Stimulated activated naive B cell treated with anti-CD40 and anti-IgM and Interleukin-4, amounts not matched to agents 10 μg/mL and 1 μg/mL and 100 μg/mL, for 72 hours (primary cell): ENCODE measurements at regions not wholly inside any gene's neighbourhood (a gene's known extent, or its start where the extent isn't known, plus 50 kb on each side); places are given as distances from the start of the nearest gene placed in this dataset.

Experiments
- ATAC-seq, 2 donors: fragments of 150-1000 bp; cut with Tn5 transposase; replicated peaks; 2 replicates each; pipeline ENCODE4 v1.10.0; 2021; ENCODE audit warnings: moderate library complexity in 1 of 2
- DNase-seq: peaks from one replicate; pipeline ENCODE4 v3.0.0; 2021
- H3K27ac Mint-ChIP-seq: one replicate; pipeline ENCODE4 v1.8.0; 2022; ENCODE audit warnings: mild to moderate bottlenecking, mixed read lengths
- H3K27me3 Mint-ChIP-seq, 2 donors: one replicate each; pipeline ENCODE4 v1.8.0; 2022; ENCODE audit warnings: mixed read lengths in 2 of 2
- H3K36me3 Mint-ChIP-seq, 2 donors: one replicate each; pipeline ENCODE4 v1.8.0; 2022; ENCODE audit warnings: mixed read lengths in 2 of 2, mild to moderate bottlenecking in 1 of 2
- H3K4me1 Mint-ChIP-seq, 2 donors: one replicate each; pipeline ENCODE4 v1.8.0; 2022; ENCODE audit warnings: mixed read lengths in 2 of 2, mild to moderate bottlenecking in 1 of 2
- H3K4me3 Mint-ChIP-seq, 2 donors: one replicate each; pipeline ENCODE4 v1.8.0; 2022; ENCODE audit warnings: mild to moderate bottlenecking in 2 of 2, mixed read lengths in 2 of 2, moderate library complexity in 1 of 2
- H3K9me3 Mint-ChIP-seq, 2 donors: one replicate each; pipeline ENCODE4 v1.8.0; 2022; ENCODE audit warnings: mixed read lengths in 2 of 2, mild to moderate bottlenecking in 1 of 2

DNA sequence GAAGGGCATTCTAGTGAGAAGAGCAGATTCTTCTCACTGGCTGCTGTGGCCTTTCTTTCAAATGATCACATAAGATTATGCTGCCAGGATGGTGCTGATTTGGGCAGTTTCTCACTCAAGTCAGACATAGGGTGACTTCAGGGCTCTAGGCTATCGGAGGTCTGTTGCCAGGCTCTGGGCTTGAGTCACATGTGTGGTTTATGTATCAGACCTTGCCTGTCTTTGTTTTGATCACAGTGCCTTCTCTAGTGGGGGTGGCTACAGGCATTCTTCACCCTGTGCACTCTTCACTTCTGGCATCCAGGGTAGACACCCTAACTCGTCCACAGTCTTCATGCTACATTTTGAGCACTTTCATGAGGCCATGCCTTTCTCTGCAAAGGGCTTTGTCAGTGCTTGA is 823.7 kb upstream of the MAN1A1 start:
- Mint-ChIP-seq H3K4me1 (peaks cover 7 to 13% of the 10 kb centered on the region in 2 donors), H3K4me3 (no peak overlapping the region), H3K36me3 (no peaks in the 10 kb centered on the region), H3K27ac (no peak overlapping the region), H3K27me3 (peaks cover 12 to 14% of the 10 kb centered on the region in 2 donors), H3K9me3 (peaks cover 0 to 2% of the 10 kb centered on the region in 2 donors)
- ATAC-seq (no peak), DNase-seq (no peak)

DNA sequence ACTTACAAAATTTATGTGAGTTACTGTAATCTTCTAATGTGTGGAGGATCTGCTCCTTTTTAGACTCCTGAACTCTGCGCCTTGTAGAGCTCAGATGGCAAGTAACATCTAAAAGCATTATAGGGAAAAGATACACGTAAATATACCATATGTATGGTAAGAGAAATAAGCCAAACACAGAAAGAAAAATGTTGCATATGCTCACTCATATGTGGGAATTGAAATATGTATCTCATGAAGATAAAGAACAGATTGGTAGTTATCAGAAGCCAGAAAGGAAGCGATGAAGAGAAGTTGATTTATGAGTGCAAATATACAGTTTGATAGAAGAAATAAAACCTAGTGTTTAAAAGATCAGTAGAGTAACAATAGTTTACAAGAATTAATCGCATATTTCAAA is 815.0 kb upstream of the MAN1A1 start:
- H3K4me1 Mint-ChIP-seq: no peaks in the 10 kb centered on the region
- H3K9me3 Mint-ChIP-seq: peaks cover 0 to under 1% of the 10 kb centered on the region in 2 donors
- no peak overlapping the region for H3K4me3 Mint-ChIP-seq
- ATAC-seq (no peak), DNase-seq (no peak)
- no peaks in the 10 kb centered on the region for H3K36me3 Mint-ChIP-seq
- H3K27me3 Mint-ChIP-seq: no peaks in the 10 kb centered on the region
- H3K27ac Mint-ChIP-seq: no peak overlapping the region

GRCh38 chr6:120157873-120158272 is 808.3 kb upstream of the MAN1A1 start:
- no peak for DNase-seq
- no peak overlapping the region for H3K27ac Mint-ChIP-seq
- no peaks in the 10 kb centered on the region for H3K27me3 Mint-ChIP-seq
- no peaks in the 10 kb centered on the region for H3K36me3 Mint-ChIP-seq
- H3K9me3 Mint-ChIP-seq: peaks cover 3 to 7% of the 10 kb centered on the region in 2 donors
- no peak overlapping the region for H3K4me3 Mint-ChIP-seq
- peaks cover 0 to 2% of the 10 kb centered on the region in 2 donors for H3K4me1 Mint-ChIP-seq
- no peak for ATAC-seq

GRCh38 chr6:120147071-120147871 is 797.7 kb upstream of the MAN1A1 start:
- ATAC-seq (no peak), DNase-seq (no peak)
- H3K4me1 Mint-ChIP-seq: peaks cover 5 to 15% of the 10 kb centered on the region in 2 donors
- no peak overlapping the region for H3K27ac Mint-ChIP-seq
- H3K4me3 Mint-ChIP-seq: no peak overlapping the region
- no peaks in the 10 kb centered on the region for H3K27me3 Mint-ChIP-seq
- H3K9me3 Mint-ChIP-seq: peaks cover 14 to 16% of the 10 kb centered on the region in 2 donors
- peaks cover 3 to 14% of the 10 kb centered on the region in 2 donors for H3K36me3 Mint-ChIP-seq

DNA sequence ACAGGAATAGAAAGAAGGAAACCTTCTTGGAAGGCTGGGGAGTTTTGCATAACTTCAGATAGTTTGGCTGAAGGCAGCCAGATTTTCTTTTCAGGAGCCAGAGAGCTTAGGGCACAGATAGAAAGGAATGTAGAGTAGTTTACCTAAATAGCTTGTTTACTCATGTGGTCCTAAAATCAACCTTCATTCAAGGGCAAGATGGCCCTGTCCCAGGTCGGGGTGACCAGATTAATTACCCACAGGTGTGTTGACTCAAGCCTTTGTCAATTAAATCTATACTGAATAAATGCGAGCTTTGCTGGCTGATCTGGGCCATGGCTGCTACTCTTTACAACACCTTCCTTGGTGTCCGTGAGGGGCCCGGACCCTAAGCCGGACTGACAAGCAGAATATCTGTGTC is 792.0 kb upstream of the MAN1A1 start:
- Mint-ChIP-seq H3K27ac (no peak overlapping the region), H3K36me3 (no peaks in the 10 kb centered on the region), H3K27me3 (no peaks in the 10 kb centered on the region), H3K4me1 (no peaks in the 10 kb centered on the region), H3K4me3 (no peak overlapping the region), H3K9me3 (no peaks in the 10 kb centered on the region)
- DNase-seq: no peak
- no peak for ATAC-seq

DNA sequence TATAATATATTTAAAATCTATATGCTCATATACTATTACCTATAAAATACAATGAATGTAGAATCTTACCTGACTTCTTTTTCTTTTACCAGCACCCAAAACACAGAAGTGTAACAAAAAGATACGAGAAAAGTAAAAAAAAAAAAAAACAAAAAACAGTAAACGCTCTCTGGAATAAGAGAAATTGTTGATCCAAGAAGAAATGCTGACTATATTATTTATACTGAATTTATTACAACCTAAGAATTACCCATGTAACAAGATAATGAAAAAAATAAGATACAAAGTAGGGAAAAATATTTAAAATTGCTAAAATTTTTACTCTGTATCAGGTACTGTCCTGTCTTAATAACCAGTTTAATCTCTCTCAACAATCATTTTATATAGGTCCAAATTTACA is 787.9 kb upstream of the MAN1A1 start:
- DNase-seq (no peak), ATAC-seq (no peak)
- H3K36me3 Mint-ChIP-seq: no peaks in the 10 kb centered on the region
- H3K27ac Mint-ChIP-seq: no peak overlapping the region
- H3K9me3 Mint-ChIP-seq: peaks cover 0 to 2% of the 10 kb centered on the region in 2 donors
- H3K4me1 Mint-ChIP-seq: peaks cover 2 to 3% of the 10 kb centered on the region in 2 donors
- H3K4me3 Mint-ChIP-seq: no peak overlapping the region
- no peaks in the 10 kb centered on the region for H3K27me3 Mint-ChIP-seq

GRCh38 chr6:120129228-120129627 is 779.7 kb upstream of the MAN1A1 start:
- no peak for DNase-seq
- Mint-ChIP-seq H3K9me3 (peaks cover 16 to 17% of the 10 kb centered on the region in 2 donors), H3K4me3 (no peak overlapping the region), H3K27me3 (no peaks in the 10 kb centered on the region), H3K36me3 (peaks cover 10 to 12% of the 10 kb centered on the region in 2 donors), H3K4me1 (peaks cover 19 to 55% of the 10 kb centered on the region in 2 donors), H3K27ac (no peak overlapping the region)
- ATAC-seq: no peak

DNA sequence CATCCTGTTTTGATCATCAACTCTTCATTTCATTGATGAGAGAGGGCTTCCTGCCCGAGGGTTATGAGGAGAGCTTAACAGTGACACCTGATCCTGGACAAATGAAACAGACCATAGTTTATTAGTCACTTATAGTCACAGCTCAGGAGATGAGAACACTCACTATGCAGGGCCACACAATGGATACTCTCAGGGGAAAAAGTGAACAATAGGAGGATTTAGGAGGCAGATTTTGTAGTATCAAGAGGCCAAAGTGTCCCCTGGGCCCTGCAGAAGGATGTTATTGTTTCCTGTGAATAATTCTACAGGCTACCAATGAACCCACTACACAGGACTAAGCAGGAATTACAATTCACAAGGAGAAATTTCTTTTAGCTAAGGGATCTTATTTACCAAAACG is 772.8 kb upstream of the MAN1A1 start:
- Mint-ChIP-seq H3K4me1 (peaks cover 15 to 44% of the 10 kb centered on the region in 2 donors), H3K9me3 (peaks cover 4 to 17% of the 10 kb centered on the region in 2 donors), H3K27ac (no peak overlapping the region), H3K36me3 (peaks cover 4 to 8% of the 10 kb centered on the region in 2 donors), H3K27me3 (no peaks in the 10 kb centered on the region), H3K4me3 (no peak overlapping the region)
- no peak for ATAC-seq
- DNase-seq: no peak

GRCh38 chr6:120116343-120116742 is 766.8 kb upstream of the MAN1A1 start:
- H3K4me1 Mint-ChIP-seq: peaks cover 9 to 18% of the 10 kb centered on the region in 2 donors
- no peak overlapping the region for H3K27ac Mint-ChIP-seq
- H3K9me3 Mint-ChIP-seq: peaks cover 0 to under 1% of the 10 kb centered on the region in 2 donors
- DNase-seq: no peak
- no peak overlapping the region for H3K4me3 Mint-ChIP-seq
- peaks cover 0 to 1% of the 10 kb centered on the region in 2 donors for H3K36me3 Mint-ChIP-seq
- H3K27me3 Mint-ChIP-seq: no peaks in the 10 kb centered on the region
- peak in 1 of 2 donors; percentile 39 for ATAC-seq

GRCh38 chr6:120112980-120113379 is 763.4 kb upstream of the MAN1A1 start:
- Mint-ChIP-seq H3K36me3 (peaks cover 0 to 1% of the 10 kb centered on the region in 2 donors), H3K27ac (no peak overlapping the region), H3K4me3 (no peak overlapping the region), H3K4me1 (peaks cover 9 to 18% of the 10 kb centered on the region in 2 donors), H3K27me3 (no peaks in the 10 kb centered on the region), H3K9me3 (no peaks in the 10 kb centered on the region)
- no peak for DNase-seq
- ATAC-seq: no peak

GRCh38 chr6:120111001-120111400 is 761.4 kb upstream of the MAN1A1 start:
- DNase-seq (no peak), ATAC-seq (no peak)
- H3K27me3 Mint-ChIP-seq: no peaks in the 10 kb centered on the region
- H3K27ac Mint-ChIP-seq: no peak overlapping the region
- H3K36me3 Mint-ChIP-seq: peaks cover 0 to 1% of the 10 kb centered on the region in 2 donors
- H3K4me3 Mint-ChIP-seq: no peak overlapping the region
- H3K9me3 Mint-ChIP-seq: no peaks in the 10 kb centered on the region
- H3K4me1 Mint-ChIP-seq: peaks cover 4 to 8% of the 10 kb centered on the region in 2 donors

GRCh38 chr6:120108061-120108795 is 758.7 kb upstream of the MAN1A1 start:
- ATAC-seq (peak in 1 of 2 donors; percentile 34), DNase-seq (no peak)
- peaks cover 0 to 1% of the 10 kb centered on the region in 2 donors for H3K9me3 Mint-ChIP-seq
- H3K4me1 Mint-ChIP-seq: peaks cover 0 to 1% of the 10 kb centered on the region in 2 donors
- H3K27me3 Mint-ChIP-seq: no peaks in the 10 kb centered on the region
- no peaks in the 10 kb centered on the region for H3K36me3 Mint-ChIP-seq
- H3K27ac Mint-ChIP-seq: no peak overlapping the region
- no peak overlapping the region for H3K4me3 Mint-ChIP-seq

DNA sequence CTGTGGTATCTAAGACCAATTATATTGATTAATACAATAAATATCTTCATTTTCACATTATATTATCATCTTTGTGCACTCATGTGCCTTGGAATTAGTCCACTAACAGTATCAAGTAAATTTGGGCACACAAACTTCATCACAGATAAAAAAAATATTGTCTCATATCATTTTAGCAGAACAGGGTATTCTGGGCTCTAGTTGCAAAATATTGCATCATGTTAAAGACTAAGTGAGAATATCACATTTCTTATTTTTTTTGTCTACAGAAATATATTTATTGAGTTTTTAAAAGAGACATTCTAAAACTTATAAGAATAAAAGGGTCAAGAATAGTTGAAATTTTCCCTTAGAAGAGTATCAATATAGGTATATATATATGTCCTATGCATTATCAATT is 754.1 kb upstream of the MAN1A1 start:
- ATAC-seq (no peak), DNase-seq (no peak)
- H3K27ac Mint-ChIP-seq: no peak overlapping the region
- peaks cover 0 to 1% of the 10 kb centered on the region in 2 donors for H3K4me1 Mint-ChIP-seq
- no peak overlapping the region for H3K4me3 Mint-ChIP-seq
- peaks cover 0 to 1% of the 10 kb centered on the region in 2 donors for H3K9me3 Mint-ChIP-seq
- no peaks in the 10 kb centered on the region for H3K27me3 Mint-ChIP-seq
- no peaks in the 10 kb centered on the region for H3K36me3 Mint-ChIP-seq

- Mint-ChIP-seq H3K36me3 (no peaks in the 10 kb centered on the region), H3K4me1 (no peaks in the 10 kb centered on the region), H3K27ac (no peak overlapping the region), H3K27me3 (no peaks in the 10 kb centered on the region), H3K4me3 (no peak overlapping the region), H3K9me3 (no peaks in the 10 kb centered on the region)
- DNase-seq (no peak), ATAC-seq (no peak)
These were observed 747.2 kb upstream of the MAN1A1 start for GRCh38 chr6:120096696-120097260.
